ENCODE measurements at regions not wholly inside any gene's neighbourhood (a gene's known extent, or its start where the extent isn't known, plus 50 kb on each side); places are given as distances from the start of the nearest gene placed in this dataset.

- no peaks in the 10 kb centered on the region for H3K4me1 ChIP-seq
- H3K9me3 ChIP-seq = no peaks in the 10 kb centered on the region
- intact Hi-C loops (cut with DNase I) = no loop called here
Observed at GRCh38 chr7:156172638-156173037, 360.4 kb upstream of the SHH start.

GRCh38 chr7:156169474-156170370 lies 357.5 kb upstream of the SHH start:
- H3K9me3 ChIP-seq = no peaks in the 10 kb centered on the region
- no peaks in the 10 kb centered on the region for H3K36me3 ChIP-seq
- peaks cover 0 to 47% (median 26%) of the 10 kb centered on the region in 7 donors for H3K27me3 ChIP-seq
- no peak overlapping the region for H3K27ac ChIP-seq
- DNase-seq (no peak), ATAC-seq (no peak)
- intact Hi-C loops (cut with DNase I) = no loop called here
- no peak overlapping the region for H3K4me3 ChIP-seq
- TF ChIP-seq CTCF (IDR thresholded peaks at IDR 0.05) = no peak
- no peaks in the 10 kb centered on the region for H3K4me1 ChIP-seq
- 56 to 60% methylated on average over 32 of the region's 32 CpGs for WGBS, 2 donors

More at GRCh38 chr7:156172638-156173037, 360.4 kb upstream of the SHH start:
- TF ChIP-seq CTCF (IDR thresholded peaks at IDR 0.05) = no peak
- Histone ChIP-seq H3K36me3 (no peaks in the 10 kb centered on the region), H3K27me3 (peaks cover 0 to 50% (median 26%) of the 10 kb centered on the region in 7 donors), H3K27ac (no peak overlapping the region), H3K4me3 (no peak overlapping the region)
- 75 to 83% methylated on average over 6 of the region's 6 CpGs for WGBS, 2 donors
- no peak for ATAC-seq
- no peak for DNase-seq

GRCh38 chr7:156168434-156168833 lies 356.2 kb upstream of the SHH start:
- no peaks in the 10 kb centered on the region for H3K9me3 ChIP-seq
- no peak for ATAC-seq
- H3K4me3 ChIP-seq = no peak overlapping the region
- H3K36me3 ChIP-seq = no peaks in the 10 kb centered on the region
- no peak for TF ChIP-seq CTCF (IDR thresholded peaks at IDR 0.05)
- no peaks in the 10 kb centered on the region for H3K4me1 ChIP-seq
- H3K27ac ChIP-seq = no peak overlapping the region
- no peak for DNase-seq
- intact Hi-C loops (cut with DNase I) = no loop called here
- peaks cover 0 to 37% (median 28%) of the 10 kb centered on the region in 7 donors for H3K27me3 ChIP-seq
- WGBS, 2 donors = 82 to 85% methylated on average over 18 of the region's 18 CpGs

- no peak for TF ChIP-seq CTCF (IDR thresholded peaks at IDR 0.05)
- no peaks in the 10 kb centered on the region for H3K9me3 ChIP-seq
- H3K27ac ChIP-seq = no peak overlapping the region
- WGBS, 2 donors = 85 to 89% methylated on average over 5 of the region's 5 CpGs
- ATAC-seq (no peak), DNase-seq (no peak)
- H3K4me1 ChIP-seq = no peaks in the 10 kb centered on the region
- H3K4me3 ChIP-seq = no peak overlapping the region
- intact Hi-C loops (cut with DNase I) = no loop called here
- no peaks in the 10 kb centered on the region for H3K36me3 ChIP-seq
- H3K27me3 ChIP-seq = peaks cover 0 to 34% (median 28%) of the 10 kb centered on the region in 7 donors
Observed at GRCh38 chr7:156167987-156168386, 355.7 kb upstream of the SHH start.

Data from heart right ventricle (tissue), 16 donors.